IPS-15b (cell line): ENCODE measurements at regions not wholly inside any gene's neighbourhood (a gene's known extent, or its start where the extent isn't known, plus 50 kb on each side); places are given as distances from the start of the nearest gene placed in this dataset.
"Not testable (repeated sequence)": the region's sequence is repeated elsewhere in the genome, so short reads cannot be mapped to it uniquely, and the experiment has no call there.

Experiments used
- H3K27me3 ChIP-seq: one replicate; pipeline ENCODE4 v1.6.1; 2013; ENCODE audit warnings: low read length; ENCODE audit not compliant: control insufficient read depth, insufficient read depth
- H3K36me3 ChIP-seq: one replicate; pipeline ENCODE4 v1.6.1; 2013; ENCODE audit warnings: low read length; ENCODE audit not compliant: control insufficient read depth, insufficient read depth
- H3K4me1 ChIP-seq: one replicate; pipeline ENCODE4 v1.6.1; 2013; ENCODE audit warnings: mild to moderate bottlenecking, low read length; ENCODE audit not compliant: control insufficient read depth, insufficient read depth
- H3K4me3 ChIP-seq: one replicate; pipeline ENCODE4 v1.5.1; 2013; ENCODE audit warnings: low read depth, low read length
- H3K9ac ChIP-seq: one replicate; pipeline ENCODE4 v1.6.1; 2013; ENCODE audit warnings: low read depth, mild to moderate bottlenecking, low read length
- H3K9me3 ChIP-seq: one replicate; pipeline ENCODE4 v1.6.1; 2013; ENCODE audit warnings: mild to moderate bottlenecking, low read length; ENCODE audit not compliant: control insufficient read depth, insufficient read depth

- no peaks in the 10 kb centered on the region for H3K36me3 ChIP-seq
- H3K4me3 ChIP-seq: no peak overlapping the region
- H3K9me3 ChIP-seq: no peaks in the 10 kb centered on the region
- H3K27me3 ChIP-seq: no peaks in the 10 kb centered on the region
- H3K4me1 ChIP-seq: peaks cover 1% of the 10 kb centered on the region
- H3K9ac ChIP-seq: no peak overlapping the region
These were observed 270.7 kb upstream of the SOX9 start for GRCh38 chr17:71849783-71850768.

- Histone ChIP-seq H3K9ac (no peak overlapping the region), H3K9me3 (no peaks in the 10 kb centered on the region), H3K27me3 (no peaks in the 10 kb centered on the region), H3K36me3 (no peaks in the 10 kb centered on the region), H3K4me1 (peaks cover 6% of the 10 kb centered on the region), H3K4me3 (no peak overlapping the region)
These were observed 270.0 kb upstream of the SOX9 start for GRCh38 chr17:71850812-71851211.

- Histone ChIP-seq H3K4me3 (no peak overlapping the region), H3K9ac (no peak overlapping the region), H3K36me3 (no peaks in the 10 kb centered on the region), H3K27me3 (no peaks in the 10 kb centered on the region), H3K9me3 (no peaks in the 10 kb centered on the region), H3K4me1 (peaks cover 6% of the 10 kb centered on the region)
These were observed 265.8 kb upstream of the SOX9 start for GRCh38 chr17:71855010-71855409.

- Histone ChIP-seq H3K27me3 (no peaks in the 10 kb centered on the region), H3K36me3 (no peaks in the 10 kb centered on the region), H3K9me3 (no peaks in the 10 kb centered on the region), H3K9ac (no peak overlapping the region), H3K4me1 (no peaks in the 10 kb centered on the region), H3K4me3 (no peak overlapping the region)
These were observed 256.1 kb upstream of the SOX9 start for GRCh38 chr17:71864755-71865154.

- Histone ChIP-seq H3K4me1 (no peaks in the 10 kb centered on the region), H3K36me3 (no peaks in the 10 kb centered on the region), H3K9ac (no peak overlapping the region), H3K27me3 (no peaks in the 10 kb centered on the region), H3K9me3 (no peaks in the 10 kb centered on the region), H3K4me3 (no peak overlapping the region)
These were observed 254.7 kb upstream of the SOX9 start for GRCh38 chr17:71866095-71866494.

GRCh38 chr17:71869293-71869692 lies 251.5 kb upstream of the SOX9 start:
- Histone ChIP-seq H3K9me3 (no peaks in the 10 kb centered on the region), H3K36me3 (no peaks in the 10 kb centered on the region), H3K4me1 (no peaks in the 10 kb centered on the region), H3K27me3 (no peaks in the 10 kb centered on the region), H3K4me3 (no peak overlapping the region), H3K9ac (no peak overlapping the region)

GRCh38 chr17:71869841-71870545 lies 250.8 kb upstream of the SOX9 start:
- no peaks in the 10 kb centered on the region for H3K9me3 ChIP-seq
- H3K4me1 ChIP-seq: no peaks in the 10 kb centered on the region
- no peaks in the 10 kb centered on the region for H3K27me3 ChIP-seq
- H3K4me3 ChIP-seq: no peak overlapping the region
- no peaks in the 10 kb centered on the region for H3K36me3 ChIP-seq
- H3K9ac ChIP-seq: no peak overlapping the region

- Histone ChIP-seq H3K4me1 (no peaks in the 10 kb centered on the region), H3K4me3 (no peak overlapping the region), H3K9ac (no peak overlapping the region), H3K27me3 (no peaks in the 10 kb centered on the region), H3K9me3 (no peaks in the 10 kb centered on the region), H3K36me3 (no peaks in the 10 kb centered on the region)
These were observed 250.3 kb upstream of the SOX9 start for GRCh38 chr17:71870546-71870862.

GRCh38 chr17:71872843-71873485 lies 247.9 kb upstream of the SOX9 start:
- Histone ChIP-seq H3K9me3 (no peaks in the 10 kb centered on the region), H3K4me1 (no peaks in the 10 kb centered on the region), H3K4me3 (no peak overlapping the region), H3K9ac (no peak overlapping the region), H3K27me3 (no peaks in the 10 kb centered on the region), H3K36me3 (no peaks in the 10 kb centered on the region)

GRCh38 chr17:71874773-71875172 lies 246.0 kb upstream of the SOX9 start:
- not testable (repeated sequence) for H3K4me1 ChIP-seq, H3K9me3 ChIP-seq, H3K36me3 ChIP-seq, H3K9ac ChIP-seq, H3K4me3 ChIP-seq, H3K27me3 ChIP-seq

- Histone ChIP-seq H3K27me3 (no peaks in the 10 kb centered on the region), H3K9ac (no peak overlapping the region), H3K4me1 (no peaks in the 10 kb centered on the region), H3K9me3 (no peaks in the 10 kb centered on the region), H3K4me3 (no peak overlapping the region), H3K36me3 (no peaks in the 10 kb centered on the region)
These were observed 242.5 kb upstream of the SOX9 start for GRCh38 chr17:71878271-71878670.
